OCI-LY3 (cell line): ENCODE measurements at regions not wholly inside any gene's neighbourhood (a gene's known extent, or its start where the extent isn't known, plus 50 kb on each side); places are given as distances from the start of the nearest gene placed in this dataset.
"Not testable (repeated sequence)": the region's sequence is repeated elsewhere in the genome, so short reads cannot be mapped to it uniquely, and the experiment has no call there.

Source experiments
- H2AFZ ChIP-seq: fragments of 200-600, 300-600 bp; shearing (Covaris generic); 2 replicates; pipeline ENCODE4 v1.6.0; 2014; ENCODE audit warnings: antibody characterized with exemption, low read depth, low read length
- H3K27ac ChIP-seq: fragments of 200-600, 300-600 bp; sonication (generic); 2 replicates; pipeline ENCODE4 v1.5.1; 2014; ENCODE audit warnings: mild to moderate bottlenecking, low read length, moderate library complexity, mixed read lengths
- H3K27me3 ChIP-seq: fragments of 200-600, 300-600 bp; sonication (generic); 2 replicates; pipeline ENCODE4 v1.6.1; 2014; ENCODE audit warnings: low read depth, low read length, mixed read lengths
- H3K36me3 ChIP-seq: fragments of 200-600, 300-600 bp; sonication (generic); replicated peaks from 2 replicates; pipeline ENCODE3; 2014; ENCODE audit warnings: low read depth, low read length, mixed read lengths
- H3K4me1 ChIP-seq: fragments of 300-600, 200-600 bp; sonication (generic); 2 replicates; pipeline ENCODE4 v1.6.1; 2014; ENCODE audit warnings: low read length, mixed read lengths
- H3K4me2 ChIP-seq: fragments of 200-600, 300-600 bp; sonication (generic); 2 replicates; pipeline ENCODE4 v1.6.1; 2014; ENCODE audit warnings: low read length, mixed read lengths
- H3K4me3 ChIP-seq: fragments of 300-600, 200-600 bp; sonication (generic); 2 replicates; pipeline ENCODE4 v1.5.1; 2014; ENCODE audit warnings: antibody characterized with exemption, mild to moderate bottlenecking, low read length, moderate library complexity
- H3K79me2 ChIP-seq: fragments of 300-600, 200-600 bp; shearing (Covaris generic); 2 replicates; pipeline ENCODE4 v1.6.1; 2014; ENCODE audit warnings: mild to moderate bottlenecking, low read length, mixed read lengths
- H3K9ac ChIP-seq: fragments of 300-600, 200-600 bp; shearing (Covaris generic); 2 replicates; pipeline ENCODE4 v1.6.0; 2014; ENCODE audit warnings: mild to moderate bottlenecking, low read length, moderate library complexity
- H3K9me3 ChIP-seq: fragments of 200-600, 300-600 bp; shearing (Covaris generic); 2 replicates; pipeline ENCODE4 v1.6.1; 2014; ENCODE audit warnings: low read length, mixed read lengths; ENCODE audit not compliant: insufficient read depth
- H4K20me1 ChIP-seq: fragments of 200-600, 300-600 bp; sonication (generic); 2 replicates; pipeline ENCODE4 v1.6.1; 2016; ENCODE audit warnings: low read length, mixed read lengths; ENCODE audit not compliant: insufficient read depth
- CTCF ChIP-seq: fragments of 200-600, 300-600 bp; sonication (generic); IDR thresholded peaks from 2 replicates; pipeline ENCODE4 v1.5.1; 2014; ENCODE audit warnings: antibody characterized with exemption, low read length, low read depth
- EZH2phosphoT487 ChIP-seq: fragments of 200-600 bp; shearing (Covaris generic); IDR thresholded peaks from 2 replicates; pipeline ENCODE4 v1.6.1; 2018; ENCODE audit warnings: antibody characterized with exemption, mixed run types, low read depth

- Histone ChIP-seq H3K27ac (no peak overlapping the region), H3K27me3 (peaks cover 19% of the 10 kb centered on the region), H3K9ac (no peak overlapping the region), H3K4me3 (no peak overlapping the region), H4K20me1 (no peaks in the 10 kb centered on the region), H3K9me3 (no peaks in the 10 kb centered on the region), H2AFZ (no peak overlapping the region), H3K4me1 (peaks cover 15% of the 10 kb centered on the region), H3K36me3 (no peaks in the 10 kb centered on the region), H3K79me2 (no peaks in the 10 kb centered on the region), H3K4me2 (no peak overlapping the region)
- TF ChIP-seq EZH2phosphoT487 = no peak
- no peak for TF ChIP-seq CTCF
Observed at GRCh38 chr3:75329476-75330097, 334.5 kb upstream of the FRG2C start.

GRCh38 chr3:75330446-75330845 lies 333.7 kb upstream of the FRG2C start:
- not testable (repeated sequence) for H3K9ac ChIP-seq, H2AFZ ChIP-seq, H3K79me2 ChIP-seq, H3K4me3 ChIP-seq, H3K27ac ChIP-seq, H3K4me2 ChIP-seq, H3K36me3 ChIP-seq, H4K20me1 ChIP-seq, H3K9me3 ChIP-seq
- peaks cover 23% of the 10 kb centered on the region for H3K4me1 ChIP-seq
- H3K27me3 ChIP-seq = peaks cover 20% of the 10 kb centered on the region

- not testable (repeated sequence) for H3K79me2 ChIP-seq, H3K36me3 ChIP-seq, H3K4me2 ChIP-seq, H2AFZ ChIP-seq, H3K9ac ChIP-seq, H3K4me3 ChIP-seq, H4K20me1 ChIP-seq, H3K27ac ChIP-seq, H3K9me3 ChIP-seq
- peaks cover 23% of the 10 kb centered on the region for H3K27me3 ChIP-seq
- H3K4me1 ChIP-seq = peaks cover 39% of the 10 kb centered on the region
Observed at GRCh38 chr3:75332090-75332489, 332.0 kb upstream of the FRG2C start.

- H3K36me3 ChIP-seq = no peaks in the 10 kb centered on the region
- H3K79me2 ChIP-seq = no peaks in the 10 kb centered on the region
- H4K20me1 ChIP-seq = no peaks in the 10 kb centered on the region
- no peak overlapping the region for H3K4me2 ChIP-seq
- TF ChIP-seq EZH2phosphoT487 (no peak), CTCF (no peak)
- H2AFZ ChIP-seq = no peak overlapping the region
- no peaks in the 10 kb centered on the region for H3K9me3 ChIP-seq
- peaks cover 20% of the 10 kb centered on the region for H3K27me3 ChIP-seq
- H3K4me1 ChIP-seq = peaks cover 46% of the 10 kb centered on the region
- H3K27ac ChIP-seq = no peak overlapping the region
- H3K4me3 ChIP-seq = no peak overlapping the region
- no peak overlapping the region for H3K9ac ChIP-seq
Observed at GRCh38 chr3:75332794-75333193, 331.3 kb upstream of the FRG2C start.

GRCh38 chr3:75334299-75334698 lies 329.8 kb upstream of the FRG2C start:
- Histone ChIP-seq H2AFZ (no peak overlapping the region), H3K4me1 (peaks cover 61% of the 10 kb centered on the region), H3K9me3 (no peaks in the 10 kb centered on the region), H3K9ac (no peak overlapping the region), H3K79me2 (no peaks in the 10 kb centered on the region), H3K36me3 (no peaks in the 10 kb centered on the region), H3K27ac (no peak overlapping the region), H4K20me1 (no peaks in the 10 kb centered on the region), H3K4me2 (no peak overlapping the region), H3K4me3 (no peak overlapping the region), H3K27me3 (0 out of 2 replicates have a peak, but pooled peaks cover 7% of the 10 kb centered on the region)
- TF ChIP-seq EZH2phosphoT487 (no peak), CTCF (no peak)
